ENCODE measurements at regions not wholly inside any gene's neighbourhood (a gene's known extent, or its start where the extent isn't known, plus 50 kb on each side); places are given as distances from the start of the nearest gene placed in this dataset.

DNA sequence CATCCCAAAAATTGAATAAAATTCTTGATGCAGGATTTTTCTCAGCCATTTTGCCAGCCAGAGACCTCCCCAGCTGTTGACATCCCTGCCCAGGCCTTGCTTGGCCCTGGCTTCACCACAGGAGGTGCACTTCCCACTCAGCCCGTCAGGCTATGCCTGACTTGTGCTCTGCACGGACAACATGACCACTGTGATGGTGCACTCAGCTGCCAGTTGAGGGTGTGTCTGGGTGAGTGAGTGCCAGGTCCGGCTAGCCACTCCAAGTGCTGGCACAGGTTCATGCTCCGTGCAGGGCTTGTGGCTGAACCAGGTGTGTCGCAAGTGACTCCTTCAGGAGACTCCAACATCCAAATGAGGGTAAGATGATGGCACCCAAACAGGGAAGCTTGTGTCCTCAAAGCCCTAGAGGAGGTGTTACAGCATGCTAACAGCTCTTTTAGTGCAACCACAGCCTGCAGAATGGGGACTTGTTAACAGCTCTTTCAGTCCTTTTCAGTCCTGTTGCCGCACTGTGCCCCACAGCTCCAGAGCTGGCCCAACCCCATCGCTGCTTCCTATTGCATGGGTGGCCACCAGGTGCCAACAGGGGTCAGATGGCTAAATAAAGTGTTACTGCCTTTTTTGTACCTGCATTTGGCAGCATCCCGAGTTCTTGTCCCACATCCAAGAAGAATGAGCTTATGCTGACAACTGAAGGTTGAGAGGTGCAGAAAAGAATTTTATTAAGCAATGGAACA is 380.7 kb downstream of the SLITRK5 start:
- Histone ChIP-seq H3K4me1 (no peaks in the 10 kb centered on the region), H3K27me3 (no peaks in the 10 kb centered on the region), H3K27ac (no peak overlapping the region), H3K4me3 (replicated peaks in 1 of 3) (no peak overlapping the region), H3K9me3 (no peaks in the 10 kb centered on the region), H3K36me3 (no peaks in the 10 kb centered on the region)
- 78 to 83% methylated on average over 5 to 6 of the region's 8 CpGs for WGBS, 2 donors
- no peak for DNase-seq
- TF ChIP-seq POLR2A (IDR thresholded peaks at IDR 0.05) (no peak), CTCF (IDR thresholded peaks at IDR 0.05) (no peak)
- intact Hi-C loops (cut with DNase I) = no loop called here

GRCh38 chr13:88063741-88064140 is 392.6 kb downstream of the SLITRK5 start:
- intact Hi-C loops (cut with DNase I) = no loop called here
- Histone ChIP-seq H3K4me1 (no peaks in the 10 kb centered on the region), H3K9me3 (no peaks in the 10 kb centered on the region), H3K27me3 (no peaks in the 10 kb centered on the region), H3K27ac (no peak overlapping the region), H3K36me3 (no peaks in the 10 kb centered on the region), H3K4me3 (replicated peaks in 1 of 3) (no peak overlapping the region)
- DNase-seq = no peak
- TF ChIP-seq POLR2A (IDR thresholded peaks at IDR 0.05) (no peak), CTCF (IDR thresholded peaks at IDR 0.05) (no peak)
- 0 to 92% methylated on average over 1 of the region's 1 CpG for WGBS, 2 donors

- intact Hi-C loops (cut with DNase I) = no loop called here
- H3K27ac ChIP-seq = no peak overlapping the region
Measured at GRCh38 chr13:88066847-88067246, 395.7 kb downstream of the SLITRK5 start.

GRCh38 chr13:88068316-88068715 is 397.1 kb downstream of the SLITRK5 start:
- H3K27me3 ChIP-seq = no peaks in the 10 kb centered on the region
- no peak overlapping the region for H3K27ac ChIP-seq
- H3K4me1 ChIP-seq = no peaks in the 10 kb centered on the region
- H3K4me3 ChIP-seq (replicated peaks in 1 of 3) = no peak overlapping the region
- DNase-seq = no peak
- H3K9me3 ChIP-seq = no peaks in the 10 kb centered on the region
- intact Hi-C loops (cut with DNase I) = no loop called here
- TF ChIP-seq POLR2A (IDR thresholded peaks at IDR 0.05) (no peak), CTCF (IDR thresholded peaks at IDR 0.05) (no peak)
- no peaks in the 10 kb centered on the region for H3K36me3 ChIP-seq
- 93 to 98% methylated on average over 1 of the region's 1 CpG for WGBS, 2 donors

More at GRCh38 chr13:88066847-88067246, 395.7 kb downstream of the SLITRK5 start:
- no peaks in the 10 kb centered on the region for H3K9me3 ChIP-seq
- no peaks in the 10 kb centered on the region for H3K36me3 ChIP-seq
- H3K27me3 ChIP-seq = no peaks in the 10 kb centered on the region
- no peaks in the 10 kb centered on the region for H3K4me1 ChIP-seq
- 89 to 91% methylated on average over 2 of the region's 2 CpGs for WGBS, 2 donors
- H3K4me3 ChIP-seq (replicated peaks in 1 of 3) = no peak overlapping the region
- TF ChIP-seq POLR2A (IDR thresholded peaks at IDR 0.05) = no peak
- no peak for TF ChIP-seq CTCF (IDR thresholded peaks at IDR 0.05)
- no peak for DNase-seq

DNA sequence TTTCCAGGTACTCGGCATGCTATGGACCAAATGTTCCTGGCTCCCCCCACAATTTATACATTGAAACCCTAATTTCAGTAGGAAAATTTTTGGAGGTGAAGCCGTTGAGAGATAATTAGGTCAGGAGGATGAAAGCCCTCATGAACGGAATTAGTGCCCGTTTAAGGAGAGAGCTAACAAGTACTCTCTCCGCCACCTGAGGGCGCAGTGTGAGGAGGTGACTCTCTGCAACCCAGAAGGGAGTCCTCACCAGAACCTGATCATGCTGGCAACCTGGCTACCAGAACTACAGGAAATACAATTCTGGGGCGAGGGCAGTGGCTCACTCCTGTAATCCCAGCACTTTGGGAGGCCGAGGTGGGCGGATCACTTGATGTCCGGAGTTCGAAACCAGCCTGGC is 397.8 kb downstream of the SLITRK5 start:
- no peaks in the 10 kb centered on the region for H3K9me3 ChIP-seq
- no peak for DNase-seq
- H3K4me1 ChIP-seq = no peaks in the 10 kb centered on the region
- H3K4me3 ChIP-seq (replicated peaks in 1 of 3) = no peak overlapping the region
- TF ChIP-seq CTCF (IDR thresholded peaks at IDR 0.05) = no peak
- TF ChIP-seq POLR2A (IDR thresholded peaks at IDR 0.05) = no peak
- intact Hi-C loops (cut with DNase I) = no loop called here
- no peaks in the 10 kb centered on the region for H3K36me3 ChIP-seq
- WGBS, 2 donors = 90 to 92% methylated on average over 11 of the region's 11 CpGs
- no peaks in the 10 kb centered on the region for H3K27me3 ChIP-seq
- no peak overlapping the region for H3K27ac ChIP-seq

Data from thyroid gland (tissue), 4 donors.